ENCODE measurements at regions not wholly inside any gene's neighbourhood (a gene's known extent, or its start where the extent isn't known, plus 50 kb on each side); places are given as distances from the start of the nearest gene placed in this dataset.

DNA sequence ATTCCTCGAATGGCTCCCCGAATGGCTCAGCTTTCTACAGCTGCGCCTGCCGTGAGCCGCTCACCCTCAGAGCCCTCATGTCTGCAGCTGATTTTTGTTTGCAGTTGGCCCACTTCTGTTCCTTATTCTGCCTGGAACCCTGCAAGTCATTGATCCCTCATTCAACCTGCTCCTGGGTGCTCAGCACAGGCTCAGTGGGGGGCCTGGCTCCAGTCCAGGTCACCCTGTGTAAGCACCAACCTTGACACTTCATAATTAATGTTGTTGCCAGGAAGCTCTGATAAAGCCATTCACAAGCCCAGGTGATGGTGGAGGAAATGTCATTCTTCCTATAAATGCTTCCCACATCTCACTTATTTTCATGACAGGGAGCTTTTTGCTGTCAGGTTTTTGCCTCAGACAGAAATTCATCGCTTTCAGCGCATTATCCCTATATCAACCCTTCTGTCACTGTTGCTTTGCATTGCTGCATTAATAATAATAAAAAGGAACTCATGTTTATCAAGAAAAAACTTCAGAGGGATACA lies 85.7 kb downstream of the F11 start:
- peak; percentile 41 for DNase-seq

DNA sequence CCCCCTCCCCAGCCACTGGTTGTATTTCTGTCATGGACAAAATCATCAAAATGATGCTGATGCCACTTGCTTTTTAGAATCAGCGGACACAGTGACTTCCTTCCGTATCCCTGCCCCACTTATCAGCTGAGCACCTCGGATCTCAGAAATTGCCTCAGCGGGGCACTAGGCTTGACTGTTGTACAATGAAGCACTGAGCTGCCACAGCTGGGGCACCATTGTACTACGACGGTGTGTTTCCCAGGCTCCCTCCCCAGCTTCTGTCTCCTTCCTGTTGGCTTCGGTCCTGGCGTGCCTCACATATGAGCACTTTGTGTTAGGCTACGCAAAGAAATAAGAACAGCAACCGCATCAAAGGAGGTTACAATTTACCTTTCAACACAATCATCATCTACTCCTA lies 82.4 kb downstream of the F11 start:
- no peak for DNase-seq

DNA sequence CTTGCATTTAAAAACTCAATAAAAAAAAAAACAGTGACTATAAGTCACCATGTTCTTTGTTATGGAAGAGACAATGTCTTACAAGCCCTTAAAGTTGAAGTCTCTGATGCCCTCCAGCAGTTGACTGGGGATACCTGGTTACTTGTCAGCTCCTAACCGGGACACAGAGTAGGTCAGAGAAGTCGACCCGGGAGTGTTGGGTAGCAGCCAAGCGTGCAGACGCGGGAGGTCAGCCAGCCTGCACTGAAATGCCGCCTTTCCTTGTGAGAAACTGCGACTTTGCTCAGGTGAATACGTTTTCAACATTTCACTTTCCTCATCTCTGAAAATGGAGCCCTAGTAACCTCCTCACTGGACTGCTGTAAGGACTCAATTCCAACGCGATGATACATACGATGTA lies 81.8 kb downstream of the F11 start:
- DNase-seq: no peak

DNA sequence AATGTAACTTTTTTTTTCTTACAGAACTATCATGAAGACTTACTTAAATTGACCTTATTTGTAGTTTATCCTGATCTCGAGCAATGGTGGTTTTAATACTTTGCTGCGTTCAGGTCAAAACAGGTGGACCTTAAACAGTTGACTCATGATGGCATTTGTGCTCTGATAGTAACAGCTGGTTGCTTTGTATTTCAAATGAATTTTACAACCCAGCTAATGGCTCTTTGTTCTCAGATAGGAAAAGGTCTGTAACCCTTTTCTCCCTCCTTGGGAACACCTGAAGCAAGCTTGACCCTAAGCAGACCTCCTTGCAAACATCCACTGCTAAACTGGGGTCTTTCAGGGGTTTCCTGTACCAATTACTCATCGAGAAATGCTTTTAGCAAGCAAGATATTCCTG lies 79.2 kb downstream of the F11 start:
- no peak for DNase-seq

DNA sequence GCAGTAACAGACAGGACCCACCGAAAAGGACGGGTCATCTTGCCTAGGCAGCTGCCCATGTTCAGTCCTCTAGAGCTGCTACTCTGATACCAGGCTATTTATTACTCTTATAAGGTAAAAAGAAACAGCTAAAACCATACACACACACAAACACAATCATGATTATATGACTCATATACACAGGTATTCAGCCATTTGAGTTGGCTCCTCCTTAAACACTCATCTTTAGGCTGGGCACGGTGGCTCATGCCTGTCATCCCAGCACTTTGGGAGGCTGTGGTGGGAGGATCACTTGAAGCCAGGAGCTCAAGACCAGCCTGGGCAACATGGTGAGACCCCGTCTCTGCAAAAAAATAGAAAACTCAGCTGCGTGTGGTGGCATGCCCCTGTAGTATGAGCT lies 76.6 kb downstream of the F11 start:
- DNase-seq: no peak

DNA sequence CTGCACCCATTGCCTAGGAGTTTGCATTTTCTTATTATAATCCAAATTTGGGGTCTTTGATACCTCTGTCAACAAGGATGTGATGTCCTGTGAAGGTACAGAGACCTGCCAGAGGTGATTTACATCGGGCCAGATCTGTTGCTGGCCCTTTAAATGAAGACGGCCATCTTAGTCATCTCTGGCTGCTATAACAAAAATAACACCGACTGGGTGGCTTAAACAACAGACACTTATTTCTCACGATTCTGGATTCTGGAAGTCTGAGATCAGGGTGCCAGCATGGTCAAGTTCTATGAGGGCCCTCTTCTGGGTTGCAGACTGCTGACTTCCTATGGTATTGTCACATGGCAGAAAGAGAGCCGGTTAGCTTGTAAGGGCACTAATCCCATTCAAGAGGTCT lies 75.7 kb downstream of the F11 start:
- no peak for DNase-seq
